Skeletal muscle cell (primary cell): ENCODE measurements at regions not wholly inside any gene's neighbourhood (a gene's known extent, or its start where the extent isn't known, plus 50 kb on each side); places are given as distances from the start of the nearest gene placed in this dataset.

Experiments used
- DNase-seq: peaks from one replicate; pipeline ENCODE4 v3.0.0-alpha.2; 2010; ENCODE audit warnings: low read depth
- H3K4me3 ChIP-seq: 2 replicates; pipeline ENCODE4 v1.5.1; 2011; ENCODE audit warnings: low read depth, mild to moderate bottlenecking, control low read depth, low read length, moderate library complexity

- no peak for DNase-seq
- H3K4me3 ChIP-seq = no peak overlapping the region
These were observed 178.0 kb downstream of the KATNIP start for GRCh38 chr16:27727941-27728340.

GRCh38 chr16:27728691-27729090 is 178.7 kb downstream of the KATNIP start:
- no peak for DNase-seq
- H3K4me3 ChIP-seq = no peak overlapping the region

- H3K4me3 ChIP-seq = no peak overlapping the region
- DNase-seq = no peak
These were observed 179.8 kb downstream of the KATNIP start for GRCh38 chr16:27729516-27730304.

DNA sequence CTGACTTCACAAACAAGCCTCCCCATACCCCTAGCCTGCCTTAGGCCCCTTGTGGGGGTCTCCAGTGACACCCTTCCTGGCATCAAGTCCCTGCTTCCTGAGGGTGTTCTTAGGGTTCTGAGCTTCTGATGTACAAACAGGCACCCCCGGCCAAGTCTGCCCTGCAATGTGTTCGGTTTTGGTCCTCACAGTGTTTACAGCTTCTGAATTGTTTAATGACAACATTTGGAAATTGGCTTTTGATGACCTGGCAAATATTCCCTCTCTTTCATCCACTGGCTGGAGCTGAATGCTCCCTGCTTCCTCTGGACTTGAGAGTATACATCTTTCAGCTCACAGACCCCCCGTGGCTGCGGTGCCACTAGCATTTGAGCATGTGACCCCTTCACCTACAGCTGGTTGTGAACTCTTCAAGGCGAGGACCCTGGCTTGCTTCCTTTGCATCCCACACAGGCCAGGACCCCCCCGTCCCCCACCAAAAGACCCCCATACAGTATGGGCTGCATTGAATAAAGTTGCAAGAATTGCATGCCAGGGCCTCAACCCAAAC is 180.8 kb downstream of the KATNIP start:
- DNase-seq = no peak
- no peak overlapping the region for H3K4me3 ChIP-seq

DNA sequence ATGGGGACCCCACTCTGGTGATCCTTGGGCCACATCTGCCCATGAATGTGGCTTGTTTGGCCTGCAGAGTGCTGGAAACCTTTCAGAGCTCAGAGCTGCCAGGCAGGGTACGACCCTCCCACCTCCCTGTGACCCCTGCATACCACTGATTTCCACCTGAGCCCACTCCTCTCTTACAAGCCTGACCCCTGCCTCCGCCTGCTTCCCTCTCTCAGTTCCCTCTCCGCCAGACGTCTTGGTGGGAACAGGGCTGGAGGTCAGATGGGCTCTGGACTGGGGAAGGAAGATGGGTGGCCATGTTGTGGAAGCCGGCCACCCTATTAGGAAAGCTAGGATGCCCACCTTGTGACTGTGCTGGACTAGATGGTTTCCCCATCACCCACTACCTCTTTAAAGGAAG is 185.1 kb downstream of the KATNIP start:
- no peak overlapping the region for H3K4me3 ChIP-seq
- DNase-seq = no peak

DNA sequence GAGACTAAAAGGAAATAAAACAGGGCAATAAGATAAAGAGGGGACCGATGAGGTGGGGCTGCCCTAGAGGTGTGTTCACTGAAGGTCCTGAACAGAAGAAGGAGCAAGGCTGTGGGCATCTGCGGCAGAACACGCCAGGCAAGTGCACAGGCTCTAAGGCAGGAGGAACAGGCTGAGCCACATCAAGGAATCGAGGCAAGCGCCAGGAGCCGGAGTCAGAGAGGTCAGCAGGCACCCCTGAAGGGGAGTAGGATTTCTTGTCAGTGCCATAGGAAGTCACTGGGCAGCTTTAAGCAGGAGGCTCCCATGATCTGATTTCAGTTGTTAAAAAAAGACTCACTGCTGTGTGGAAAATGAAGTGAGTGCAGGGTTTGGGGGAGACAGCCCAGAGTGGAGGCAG is 186.5 kb downstream of the KATNIP start:
- no peak for DNase-seq
- no peak overlapping the region for H3K4me3 ChIP-seq

- no peak overlapping the region for H3K4me3 ChIP-seq
- DNase-seq = no peak
These were observed 187.6 kb downstream of the KATNIP start for GRCh38 chr16:27737513-27737912.
